NCI-H345 treated with DMSO at 0.1 percent for 48 hours (cell line): ENCODE measurements at regions not wholly inside any gene's neighbourhood (a gene's known extent, or its start where the extent isn't known, plus 50 kb on each side); places are given as distances from the start of the nearest gene placed in this dataset.

Source experiments
- DNase-seq: peaks from one replicate; lab custom pipeline; 2025; ENCODE audit not compliant: unreplicated experiment; lab: John Stamatoyannopoulos, UW

DNA sequence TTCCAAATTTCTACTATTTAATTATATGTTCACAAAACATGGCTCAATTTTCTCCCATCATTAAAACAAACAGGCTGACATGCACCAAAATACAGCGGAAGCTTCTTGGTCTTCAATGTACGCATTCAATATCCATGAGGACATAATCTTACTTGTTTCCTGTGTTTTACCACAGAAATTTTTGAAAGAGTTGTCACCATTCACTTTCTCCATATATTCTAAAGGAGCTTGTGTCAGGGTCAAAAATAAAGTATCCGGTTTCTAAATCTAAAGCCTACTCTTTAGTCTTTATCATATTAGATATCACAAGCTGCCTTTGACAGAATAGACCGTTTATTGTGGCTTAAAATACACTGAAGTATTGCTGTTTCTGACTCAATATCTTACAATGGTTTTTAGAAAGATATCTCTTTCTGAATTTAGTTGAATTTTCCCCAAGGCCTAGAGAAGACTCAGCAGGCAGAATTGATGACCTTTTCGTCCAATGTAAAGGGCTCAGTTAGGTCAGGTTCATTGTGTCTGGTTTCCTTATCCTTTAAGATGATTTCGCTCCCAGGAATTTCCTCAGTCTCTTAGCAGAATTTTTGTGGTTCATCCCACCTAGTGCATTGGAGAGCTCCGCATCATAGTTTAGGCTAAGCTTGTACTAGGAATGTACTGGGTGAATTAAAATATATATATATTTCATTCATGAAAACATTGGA, 717.2 kb downstream of the NCAM2 start:
- no peak for DNase-seq

DNA sequence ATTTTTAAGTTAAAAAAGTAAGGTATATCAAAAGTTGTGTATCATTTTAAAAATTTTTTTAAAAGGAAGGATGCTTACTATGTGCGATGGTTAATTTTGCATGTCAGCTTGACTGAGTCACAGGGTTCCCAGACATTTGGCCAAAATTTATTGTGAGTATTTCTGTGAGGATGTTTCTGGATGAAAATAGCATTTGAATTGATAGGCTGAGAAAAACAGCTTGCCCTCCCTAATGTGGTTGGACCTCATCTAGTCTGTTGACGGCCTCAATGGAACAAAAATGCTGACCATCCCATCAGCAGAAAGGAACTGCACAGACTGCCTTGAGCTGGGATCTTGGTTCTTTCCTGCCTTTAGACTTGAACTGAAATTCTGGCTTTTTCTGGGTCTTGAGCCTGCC, 724.5 kb downstream of the NCAM2 start:
- DNase-seq: no peak

DNA sequence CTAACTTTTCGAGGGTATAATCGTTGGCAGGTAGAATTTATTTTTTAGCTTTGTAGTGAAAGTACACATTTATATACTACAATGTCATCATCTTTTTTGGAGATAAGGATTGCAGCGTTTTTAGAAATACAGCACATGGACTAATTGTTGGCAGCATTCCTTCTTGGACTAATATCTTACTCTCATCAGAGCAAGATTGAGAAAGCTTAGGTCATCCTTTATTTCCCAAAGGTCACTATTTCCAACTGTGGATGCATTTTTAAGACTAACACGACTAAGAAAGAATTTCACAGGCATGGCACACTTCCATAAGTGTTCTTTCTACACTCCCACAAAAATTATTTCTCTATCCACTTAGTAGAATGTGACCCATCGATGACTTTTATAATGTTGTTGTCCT, 732.3 kb downstream of the NCAM2 start:
- no peak for DNase-seq

DNA sequence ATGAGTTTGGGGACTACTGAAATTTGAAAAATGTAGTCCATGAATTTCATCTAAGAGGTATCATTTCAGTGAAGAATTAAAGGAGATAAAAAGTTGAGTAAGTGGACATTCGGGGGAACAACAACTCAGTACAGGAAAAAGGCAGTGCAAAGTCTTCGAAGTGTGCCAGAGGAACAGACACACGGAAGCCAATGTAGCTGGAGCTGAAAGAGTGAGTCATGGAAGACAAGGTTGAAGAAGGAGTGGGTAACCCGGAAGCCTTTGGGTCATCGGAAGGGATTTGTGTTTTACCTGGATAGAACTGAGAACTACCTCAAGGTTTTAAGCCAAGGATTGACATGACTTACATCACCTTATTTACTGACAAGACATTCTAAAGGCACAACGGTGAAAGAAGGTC, 733.4 kb downstream of the NCAM2 start:
- no peak for DNase-seq

DNA sequence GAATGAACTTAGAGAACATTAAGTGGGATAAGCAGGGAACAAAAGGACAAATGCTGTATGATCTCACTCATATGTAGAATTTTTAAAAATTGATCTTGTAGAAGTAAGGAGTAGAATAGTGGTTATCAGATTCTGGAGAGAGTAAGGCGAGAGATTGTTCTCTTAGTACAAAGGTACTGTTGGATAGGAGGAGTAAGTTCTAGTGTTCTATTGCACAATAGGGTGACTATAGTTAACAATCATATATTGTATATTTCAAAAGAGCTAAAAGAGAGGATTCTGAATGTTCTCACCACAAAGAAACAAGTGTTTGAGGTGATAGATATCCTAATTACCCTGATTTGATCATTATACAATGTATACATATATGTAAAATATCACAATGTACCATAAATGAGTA, 735.9 kb downstream of the NCAM2 start:
- DNase-seq: no peak

DNA sequence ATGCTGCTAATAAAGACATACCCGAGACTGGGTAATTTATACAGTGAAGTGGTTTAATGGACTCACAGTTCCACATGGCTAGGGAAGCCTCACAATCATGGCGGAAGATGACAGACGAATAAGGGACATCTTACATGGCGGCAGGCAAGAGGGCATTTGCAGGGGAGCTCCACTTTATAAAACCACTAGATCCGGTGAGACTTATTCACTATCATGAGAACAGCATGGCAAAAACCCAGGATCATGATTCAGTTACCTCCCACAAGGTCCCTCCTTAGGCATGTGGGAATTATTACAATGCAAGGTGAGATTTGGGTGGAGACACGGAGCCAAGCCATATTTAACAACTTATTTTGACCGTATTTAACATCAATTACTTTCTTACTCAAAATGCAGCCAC, 739.0 kb downstream of the NCAM2 start:
- no peak for DNase-seq

DNA sequence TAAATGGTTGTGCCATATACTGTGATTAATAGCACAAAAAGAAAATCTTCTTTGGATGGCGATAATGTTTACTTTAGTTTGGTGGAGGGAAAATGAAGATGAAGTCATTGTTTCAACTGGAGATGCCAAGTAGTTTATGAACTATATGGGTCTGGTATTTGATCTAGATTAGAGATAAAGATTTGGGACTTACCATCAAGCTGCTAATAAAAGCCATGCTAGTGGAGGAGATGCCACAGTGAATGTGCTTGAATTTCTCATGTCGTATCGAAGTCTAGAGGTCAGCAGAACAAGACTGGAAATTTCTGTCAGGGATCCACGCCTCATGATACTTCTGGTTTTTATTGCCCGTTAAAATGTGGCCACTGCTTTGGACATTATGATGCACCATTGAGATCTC, 742.0 kb downstream of the NCAM2 start:
- no peak for DNase-seq

DNA sequence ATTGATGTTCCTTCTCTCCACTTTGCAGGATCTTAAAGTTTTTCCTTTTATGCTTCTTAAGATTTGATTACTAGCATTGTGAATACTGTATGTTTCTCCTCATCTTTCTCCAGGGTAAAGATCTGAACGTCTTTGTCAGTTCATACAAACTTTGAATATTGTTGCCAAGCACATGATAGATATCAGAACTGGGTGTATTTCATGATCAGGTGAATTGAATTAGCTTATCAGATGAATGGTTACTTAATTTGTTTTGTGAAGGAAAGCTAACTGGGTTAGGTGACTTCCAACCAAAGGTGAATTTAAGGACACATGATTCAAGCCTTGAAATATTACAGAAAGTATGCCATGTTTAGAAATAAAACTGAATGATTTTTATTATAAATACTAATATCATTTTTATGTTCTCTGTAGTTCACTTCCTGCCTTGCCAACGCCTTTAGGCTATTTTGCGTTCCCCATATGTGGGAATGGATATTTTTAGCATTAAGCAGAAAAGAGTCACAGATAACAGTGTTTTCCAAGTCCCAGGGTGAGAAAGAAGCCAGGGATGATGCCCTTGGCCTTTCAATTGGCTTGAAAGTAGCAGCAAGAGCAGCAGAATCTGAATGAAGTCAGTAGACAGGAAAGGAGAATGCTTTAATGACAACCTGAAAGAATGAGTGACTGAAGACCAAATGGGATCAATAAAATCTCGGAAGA, 752.1 kb downstream of the NCAM2 start:
- no peak for DNase-seq

DNA sequence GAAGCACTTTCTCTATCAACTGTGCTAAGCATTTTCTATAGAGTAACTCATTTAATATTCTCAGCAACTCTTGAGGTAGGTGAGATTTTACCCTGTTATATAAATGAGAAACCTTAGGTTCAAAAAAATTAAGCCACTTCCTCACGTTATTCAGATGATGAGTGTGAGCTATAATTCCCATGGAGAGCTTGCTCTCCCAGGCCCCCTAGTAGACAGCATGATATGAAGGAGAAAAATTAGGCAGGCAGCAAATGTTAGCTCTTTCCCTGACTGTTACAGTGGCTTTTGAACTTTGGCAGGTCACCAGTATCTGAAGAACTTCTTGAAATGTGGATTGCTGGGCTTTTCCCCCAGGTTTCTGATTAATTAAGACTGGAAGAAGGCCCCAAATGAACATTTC, 753.1 kb downstream of the NCAM2 start:
- DNase-seq: no peak

DNA sequence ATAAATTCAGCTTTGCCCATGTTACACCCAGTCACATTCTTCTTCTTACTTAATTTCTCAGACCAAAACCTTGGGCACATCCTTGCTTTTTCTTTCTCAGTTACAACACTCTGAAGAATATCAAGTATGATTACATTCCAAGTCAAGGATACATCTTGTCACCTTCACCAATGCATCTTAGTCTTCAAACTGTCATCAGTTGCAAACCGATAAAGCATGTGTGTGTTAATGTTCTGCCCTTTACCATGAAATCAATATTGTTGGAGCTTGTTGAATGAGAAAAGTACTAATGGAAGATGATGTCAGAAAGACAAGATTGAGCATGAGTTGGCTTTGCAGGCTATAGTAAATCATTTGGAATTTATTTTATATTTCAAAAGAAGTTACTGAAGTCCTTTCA, 764.6 kb downstream of the NCAM2 start:
- no peak for DNase-seq

DNA sequence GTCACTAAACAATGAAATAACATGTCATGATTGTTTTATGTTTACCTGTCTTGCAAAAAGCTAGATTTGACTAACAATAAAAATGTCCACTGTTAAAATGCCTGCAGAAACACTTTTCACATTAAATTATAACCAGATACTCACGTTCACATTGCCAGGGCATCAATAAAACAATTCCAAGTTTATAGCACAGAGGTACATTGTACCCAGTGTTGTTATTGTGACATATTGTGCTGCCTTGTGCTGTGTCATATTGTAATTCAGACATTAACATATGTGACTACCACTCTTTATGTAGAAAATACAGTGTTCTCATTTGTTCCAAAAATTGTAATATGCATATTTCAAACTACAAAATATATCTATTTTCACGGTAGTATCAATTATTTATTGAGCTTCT, 766.1 kb downstream of the NCAM2 start:
- DNase-seq: no peak

DNA sequence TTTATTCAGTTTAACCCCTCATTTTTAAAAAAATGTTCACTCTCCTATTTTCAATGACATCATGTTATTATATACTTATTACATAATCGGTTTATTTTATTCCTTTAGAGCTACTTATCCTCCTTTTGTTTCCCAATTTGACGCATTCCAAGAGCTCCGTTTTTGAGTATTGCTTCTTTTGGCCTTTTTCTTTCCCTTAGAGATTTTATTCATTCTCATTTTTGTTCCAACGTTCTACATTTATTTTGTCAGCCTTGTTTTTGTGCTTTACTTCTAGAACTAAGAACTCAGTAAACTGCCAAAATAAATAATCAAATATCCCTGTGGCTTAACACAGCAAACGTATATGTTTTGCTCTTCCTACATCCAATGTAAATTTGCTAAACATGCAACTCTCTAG, 769.1 kb downstream of the NCAM2 start:
- no peak for DNase-seq

DNA sequence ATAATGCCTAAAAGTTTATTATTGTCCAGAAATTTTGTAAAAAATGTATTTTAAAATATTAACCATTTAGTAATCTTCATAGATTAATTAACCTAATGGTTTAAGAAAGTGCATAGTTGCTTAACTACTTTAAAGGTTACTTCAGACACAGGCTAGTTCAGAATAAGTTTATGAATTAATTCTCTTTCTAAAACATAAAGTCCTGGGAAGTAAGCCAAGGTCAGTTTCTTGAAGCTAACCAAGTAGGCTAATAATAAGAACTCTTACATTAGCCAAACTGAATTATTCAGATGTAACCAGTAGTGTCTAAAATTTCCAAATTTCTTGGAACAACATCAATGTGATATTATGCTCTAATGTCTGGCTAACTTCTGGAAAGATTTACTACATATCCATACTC, 790.4 kb downstream of the NCAM2 start:
- DNase-seq: no peak

DNA sequence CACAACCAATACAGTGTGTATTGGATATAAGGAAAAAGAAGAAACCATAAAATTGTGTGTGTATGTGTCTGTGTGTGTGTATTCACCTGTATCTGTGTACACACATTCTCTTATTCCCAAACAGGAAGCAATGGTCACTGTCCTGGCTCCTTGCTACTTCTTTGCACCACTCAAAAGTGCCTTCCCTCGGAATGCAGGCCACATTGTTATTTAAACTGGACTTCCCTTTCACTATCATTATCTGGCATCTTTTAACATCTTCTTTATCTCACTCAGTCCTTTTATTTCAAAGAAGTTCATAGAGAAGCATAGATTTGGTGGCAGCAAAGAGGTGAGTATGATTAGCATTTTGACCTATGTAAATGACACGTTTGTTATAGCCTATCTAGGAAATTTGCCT, 803.7 kb downstream of the NCAM2 start:
- DNase-seq: no peak

DNA sequence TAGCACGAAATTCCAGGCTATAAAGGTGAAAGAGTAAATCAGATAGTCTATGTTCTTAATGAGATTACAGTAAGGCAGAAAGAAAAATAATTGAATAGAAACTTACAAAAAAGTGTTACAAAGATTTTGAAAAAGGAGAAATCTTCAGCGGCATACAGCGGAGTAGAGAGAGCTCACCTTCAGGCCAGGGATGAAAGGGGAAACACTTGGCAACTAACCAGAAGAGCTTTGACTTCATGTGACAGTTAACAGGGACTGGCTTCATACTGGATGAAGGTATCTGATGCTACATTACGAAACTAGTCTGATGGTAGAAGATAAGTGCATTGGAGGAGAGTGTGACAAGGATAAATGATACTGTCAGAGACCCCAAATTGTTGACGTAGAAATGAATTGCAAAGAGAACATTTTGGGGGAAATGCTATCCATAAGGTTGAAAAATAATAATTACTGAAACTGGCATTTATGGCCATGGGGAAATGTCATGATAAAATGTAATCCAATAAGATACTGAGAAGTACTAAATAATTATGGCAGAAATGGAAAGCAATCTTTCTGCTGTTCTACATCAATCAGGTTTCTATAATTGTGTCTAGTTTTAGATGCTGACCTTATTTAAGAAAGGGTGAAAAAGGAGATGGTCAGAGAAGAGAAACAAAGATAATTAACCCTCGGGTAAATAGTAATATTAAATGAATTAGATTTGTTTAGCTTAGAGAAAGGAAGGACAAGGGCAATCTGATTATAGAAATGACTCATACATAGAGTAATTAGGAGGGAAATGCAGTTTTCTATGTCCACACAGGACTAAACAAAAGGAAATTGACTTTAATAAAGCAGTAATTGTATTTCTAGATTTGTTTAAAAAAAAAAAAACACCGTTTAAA, 808.7 kb downstream of the NCAM2 start:
- DNase-seq: no peak

DNA sequence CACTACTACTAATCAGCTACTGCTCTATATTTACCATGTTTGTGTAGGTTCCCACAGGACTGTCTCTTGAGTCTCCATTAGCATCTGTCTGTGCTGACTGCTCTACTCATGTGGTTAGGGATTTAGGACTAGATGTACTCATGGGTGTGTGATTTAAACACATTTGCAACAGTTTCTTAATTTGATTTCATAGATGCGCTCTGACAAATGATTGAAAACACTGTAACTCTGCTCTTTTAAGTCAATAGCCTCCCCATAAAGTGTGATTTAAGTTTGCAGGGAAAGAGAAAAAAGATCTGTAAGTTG, 809.3 kb downstream of the NCAM2 start:
- no peak for DNase-seq

DNA sequence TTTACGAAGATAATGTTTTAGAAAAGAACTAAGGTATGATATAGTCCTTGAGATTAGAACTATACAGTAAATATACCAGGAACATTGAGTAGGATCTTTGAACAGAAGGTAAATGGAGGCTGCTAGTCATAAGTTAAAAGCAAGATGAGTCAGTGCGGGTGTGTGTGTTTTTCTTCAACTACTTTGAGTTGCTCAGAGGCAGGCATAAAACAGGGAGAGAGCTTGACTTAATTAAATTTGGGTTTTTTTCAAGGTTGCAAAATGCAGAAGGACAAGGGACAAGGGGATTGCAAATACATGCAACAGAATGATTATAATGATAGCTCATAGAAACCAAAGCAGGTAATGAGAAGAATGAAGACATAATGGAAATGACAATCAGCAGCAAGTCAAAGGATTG, 815.1 kb downstream of the NCAM2 start:
- DNase-seq: no peak

DNA sequence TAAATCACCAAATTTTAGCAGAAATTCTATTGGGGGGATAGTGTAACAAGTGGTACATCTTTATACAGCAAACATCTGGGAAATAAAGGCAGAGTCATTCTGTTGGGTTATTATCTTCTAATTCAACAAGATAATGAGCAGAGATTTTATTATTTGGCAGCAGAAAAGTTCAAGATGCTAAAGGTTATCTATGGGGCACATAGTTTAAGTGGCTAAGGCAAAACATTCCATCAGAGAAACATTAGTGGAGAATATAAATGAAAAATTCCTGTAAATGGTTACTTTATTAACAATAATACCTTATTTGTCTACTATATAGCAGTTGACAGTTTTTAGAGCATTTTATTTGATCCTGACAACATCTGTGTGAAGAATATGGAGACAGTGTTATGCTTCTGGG, 815.7 kb downstream of the NCAM2 start:
- DNase-seq: no peak

DNA sequence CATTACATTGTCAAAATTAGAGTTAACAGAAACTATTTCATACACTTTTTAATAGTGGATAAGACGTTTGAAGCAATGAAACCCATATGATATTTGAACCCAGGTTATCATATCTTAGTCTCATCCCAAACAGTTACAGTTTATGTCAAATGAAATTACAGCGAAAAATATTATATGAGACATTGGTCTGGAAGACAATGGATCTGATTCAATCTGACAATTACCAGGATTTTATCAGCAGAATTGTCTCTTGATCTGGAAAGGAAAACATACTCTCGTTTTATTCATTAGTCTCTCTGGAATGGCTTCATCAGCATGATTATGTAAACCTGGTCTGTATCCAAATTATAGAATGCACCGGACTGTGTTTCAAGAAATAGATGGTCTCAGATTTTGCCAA, 818.6 kb downstream of the NCAM2 start:
- DNase-seq: no peak

DNA sequence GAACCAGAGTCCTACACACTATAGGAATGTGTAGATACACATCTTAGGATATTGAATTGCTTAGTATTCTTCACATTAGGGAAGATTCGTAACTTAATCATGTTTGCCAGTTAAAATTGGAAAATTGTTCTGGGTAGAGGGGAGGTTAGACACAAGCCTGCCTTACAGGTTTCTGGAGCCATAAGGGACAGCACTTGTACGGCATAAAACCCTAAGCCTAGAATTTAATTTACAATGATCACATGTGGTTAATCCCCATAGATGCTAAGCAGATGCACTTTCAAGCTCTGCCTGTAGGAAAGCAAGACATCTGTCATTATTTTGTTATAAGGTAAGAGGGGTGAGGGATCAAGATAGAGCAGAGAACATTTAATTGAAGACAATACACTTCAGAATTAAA, 820.7 kb downstream of the NCAM2 start:
- DNase-seq: no peak

DNA sequence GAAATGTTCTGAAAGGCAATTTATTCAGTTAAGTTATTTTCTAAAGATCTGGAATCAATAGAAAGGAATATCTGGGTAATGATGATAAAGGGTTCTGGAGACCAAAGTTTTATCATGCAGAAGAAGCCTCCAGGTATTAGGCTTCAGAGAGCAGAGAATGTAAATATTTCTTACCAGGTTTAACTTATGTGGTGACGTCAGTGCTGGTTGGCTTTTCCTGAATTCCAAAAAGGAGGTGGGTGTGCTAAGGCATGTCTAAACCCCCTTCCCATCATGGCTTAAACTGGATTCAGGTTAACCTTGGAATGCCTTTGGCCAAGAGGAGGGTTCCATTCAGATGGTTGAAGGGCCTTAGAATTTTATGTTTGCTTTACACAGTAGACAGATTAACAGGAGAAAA, 829.9 kb downstream of the NCAM2 start:
- DNase-seq: no peak

DNA sequence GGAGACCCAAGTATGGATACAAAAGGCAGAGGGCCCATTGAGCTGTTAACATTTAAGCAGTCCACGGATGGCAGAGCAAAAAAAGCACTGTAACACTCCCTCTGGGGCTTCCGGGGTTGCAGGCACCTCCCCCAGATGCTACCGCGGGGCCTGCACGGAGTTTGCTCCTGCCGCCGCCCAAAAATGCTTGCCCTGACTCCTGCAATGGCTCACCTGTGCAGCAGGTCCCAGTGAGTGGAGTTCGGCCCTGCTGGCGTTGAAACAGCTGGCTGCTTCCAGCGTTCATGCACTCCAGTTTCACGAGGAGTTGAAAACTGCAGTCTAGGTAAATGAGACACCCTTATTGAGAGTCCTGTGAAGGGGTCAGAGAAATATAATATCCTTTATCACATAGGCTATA, 832.8 kb downstream of the NCAM2 start:
- DNase-seq: no peak
